GM12878 (cell line): ENCODE measurements at regions not wholly inside any gene's neighbourhood (a gene's known extent, or its start where the extent isn't known, plus 50 kb on each side); places are given as distances from the start of the nearest gene placed in this dataset.

Source experiments
- ATAC-seq: fragments of 200-7000 bp; cut with Tn5 transposase; 3 replicates; pipeline ENCODE4 v1.9.1; 2020; ENCODE audit warnings: mild to moderate bottlenecking, moderate library complexity
- BruUV-seq: library from RNA; stranded (reverse); fragments of 400-500 nt; replicated peaks from 2 replicates; lab custom pipeline; 2021; lab: Mats Ljungman, UMichigan
- CTCF ChIA-PET: fragments of 300-600 bp; sonication (Branson Sonifier 250); formaldehyde crosslinking; extraction: SDS; loops from one replicate; lab custom pipeline; 2021; ENCODE audit warnings: inconsistent platforms; lab: Yijun Ruan, JAX
- POLR2A ChIA-PET: fragments of 350-600 bp; formaldehyde crosslinking; extraction: SDS; loops from one replicate; lab custom pipeline; 2021; ENCODE audit warnings: inconsistent platforms; lab: Charles Lee
- RAD21 ChIA-PET: fragments of 300-600 bp; sonication (Branson Sonifier 250); formaldehyde crosslinking; loops from one replicate; lab custom pipeline; 2023; ENCODE audit warnings: antibody characterized with exemption; ENCODE audit not compliant: unreplicated experiment; lab: Charles Lee
- SMC1A ChIA-PET: fragments of 300-600 bp; sonication (Branson Sonifier 250); formaldehyde crosslinking; loops from one replicate; lab custom pipeline; 2023; ENCODE audit not compliant: unreplicated experiment, uncharacterized antibody; lab: Charles Lee
- DNase-seq: peaks from one replicate; pipeline ENCODE4 v3.0.0-alpha.2; 2011; ENCODE audit warnings: low read depth, low spot score
- FAIRE-seq: peaks from 3 replicates; lab custom pipeline; 2011; peaks lifted over from hg19 to GRCh38; lab: Jason Lieb, UNC
- H2AFZ ChIP-seq: 2 replicates; pipeline ENCODE4 v1.6.0; 2011; ENCODE audit warnings: low read depth, low read length, control low read depth; ENCODE audit not compliant: control insufficient read depth
- H3K27ac ChIP-seq: 2 replicates; pipeline ENCODE4 v1.5.1; 2011; ENCODE audit warnings: control low read depth; ENCODE audit not compliant: control insufficient read depth, insufficient read depth
- H3K27me3 ChIP-seq, 2 experiments: replicated peaks in 1 of 2; 2 replicates each; pipeline versions ENCODE4 v1.6.0 to v1.6.1; 2011; ENCODE audit warnings: low read length in 1 of 2; ENCODE audit not compliant: control insufficient read depth in 2 of 2, insufficient read depth in 2 of 2
- H3K36me3 ChIP-seq, 2 experiments: 2 replicates each; pipeline ENCODE4 v1.5.1; 2011; ENCODE audit warnings: low read length in 1 of 2; ENCODE audit not compliant: control insufficient read depth in 2 of 2, insufficient read depth in 2 of 2
- H3K4me1 ChIP-seq: 2 replicates; pipeline ENCODE4 v1.6.1; 2011; ENCODE audit warnings: mild to moderate bottlenecking, low read length, moderate library complexity, mixed read lengths; ENCODE audit not compliant: control insufficient read depth, insufficient read depth
- H3K4me2 ChIP-seq: 2 replicates; pipeline ENCODE4 v1.6.0; 2011; ENCODE audit warnings: control low read depth; ENCODE audit not compliant: control insufficient read depth, insufficient read depth
- H3K4me3 ChIP-seq: fragments of 200-600 bp; sonication (generic); 2 replicates; pipeline ENCODE4 v1.5.1; 2016
- H3K79me2 ChIP-seq: 2 replicates; pipeline ENCODE4 v1.6.0; 2011; ENCODE audit warnings: low read length; ENCODE audit not compliant: control insufficient read depth, insufficient read depth
- H3K9ac ChIP-seq: 2 replicates; pipeline ENCODE4 v1.8.0; 2011; ENCODE audit warnings: low read length, control low read depth, mixed read lengths; ENCODE audit not compliant: control insufficient read depth, insufficient read depth
- H3K9me3 ChIP-seq: replicated peaks from 3 replicates; pipeline ENCODE4 v1.5.1; 2011; ENCODE audit warnings: mild to moderate bottlenecking, low read length; ENCODE audit not compliant: control insufficient read depth, insufficient read depth
- H4K20me1 ChIP-seq: 2 replicates; pipeline ENCODE4 v1.6.0; 2011; ENCODE audit not compliant: control insufficient read depth, insufficient read depth
- CHD2 ChIP-seq: IDR thresholded peaks from 2 replicates; pipeline ENCODE4 v1.6.1; 2011; ENCODE audit warnings: low read depth, low read length, improper control_type of control experiment, borderline replicate concordance
- CREB1 ChIP-seq: IDR thresholded peaks from 2 replicates; pipeline ENCODE4 v1.6.1; 2012; ENCODE audit warnings: low read depth, mild to moderate bottlenecking, inconsistent platforms
- ETV6 ChIP-seq, 2 experiments: fragments of 450-650 bp in 1 of 2; IDR thresholded peaks in 1 of 2; conservative IDR thresholded peaks in 1 of 2; 2 replicates each; pipeline ENCODE4 v1.6.1; 2014; ENCODE audit warnings: antibody characterized with exemption in 1 of 2, borderline replicate concordance in 1 of 2, low read depth in 1 of 2, mild to moderate bottlenecking in 1 of 2, moderate library complexity in 1 of 2
- HDAC6 ChIP-seq: fragments of 200-600 bp; sonication (generic); IDR thresholded peaks from one replicate; pipeline ENCODE4 v1.8.0; 2017; ENCODE audit warnings: antibody characterized with exemption; ENCODE audit not compliant: unreplicated experiment
- IKZF2 ChIP-seq, 2 experiments: fragments of 450-650 bp; IDR thresholded peaks; 2 replicates each; pipeline ENCODE4 v1.6.1; 2017; ENCODE audit warnings: mild to moderate bottlenecking in 2 of 2, moderate library complexity in 2 of 2
- IRF4 ChIP-seq: IDR thresholded peaks from 2 replicates; pipeline ENCODE4 v1.6.1; 2011; ENCODE audit warnings: low read depth, low read length
- SKIL ChIP-seq: fragments of 450-650 bp; IDR thresholded peaks from 2 replicates; pipeline ENCODE4 v1.6.1; 2017; ENCODE audit warnings: mild to moderate bottlenecking, low read depth, inconsistent platforms; ENCODE audit not compliant: poor library complexity, severe bottlenecking
- TCF12 ChIP-seq: IDR thresholded peaks from 2 replicates; pipeline ENCODE4 v1.6.1; 2011; ENCODE audit warnings: low read depth, mild to moderate bottlenecking, low read length
- YBX1 ChIP-seq: fragments of 450-650 bp; IDR thresholded peaks from 2 replicates; pipeline ENCODE4 v1.6.1; 2016; ENCODE audit warnings: antibody characterized with exemption
- ZNF687 ChIP-seq: fragments of 450-650 bp; IDR thresholded peaks from 2 replicates; pipeline ENCODE4 v1.6.1; 2017; ENCODE audit warnings: mild to moderate bottlenecking, moderate library complexity
- WGBS: methylation state at CpG from one replicate; pipeline ENCODE4 v1.1.6; 2016; ENCODE audit warnings: low lambda C conversion rate; ENCODE audit not compliant: insufficient replicate concordance, insufficient coverage; ENCODE audit errors: missing lambda C conversion rate; 5-methylcytosine and 5-hydroxymethylcytosine counted together
- in situ Hi-C: fragments of 300-500 bp; cut with MboI; formaldehyde crosslinking; loops from 9 replicates; pipeline ENCODE4 v1.14.3; 2018; ENCODE audit warnings: mixed read lengths
- intact Hi-C: fragments of 100-400 bp; cut with micrococcal nuclease; formaldehyde crosslinking; loops from one replicate; pipeline ENCODE4 v1.14.2; 2022; ENCODE audit not compliant: unreplicated experiment

GRCh38 chr5:174852143-174852542 lies 127.8 kb downstream of the MSX2 start:
- SMC1A ChIA-PET = no interaction called here
- Histone ChIP-seq H3K4me1 (no peaks in the 10 kb centered on the region), H3K9me3 (no peaks in the 10 kb centered on the region), H3K4me3 (no peak overlapping the region), H3K27ac (no peak overlapping the region), H3K36me3 (no peaks in the 10 kb centered on the region), H3K27me3 (no peaks in the 10 kb centered on the region; a peak in 1 of 4 replicates), H3K79me2 (no peaks in the 10 kb centered on the region), H3K4me2 (no peak overlapping the region), H2AFZ (no peak overlapping the region)
- DNase-seq = no peak
- in situ Hi-C loops (no loop called here), intact Hi-C loops (no loop called here)
- WGBS = 3% methylated on average over 5 of the region's 5 CpGs
- CTCF ChIA-PET = no interaction called here
- RAD21 ChIA-PET = no interaction called here
- ATAC-seq = no peak
- BruUV-seq = no TSS peak
- no peak for FAIRE-seq
- POLR2A ChIA-PET = no interaction called here
- TF ChIP-seq IRF4 (no peak), CHD2 (no peak), YBX1 (no peak), TCF12 (no peak), HDAC6 (no peak), ETV6 (conservative IDR thresholded peaks at IDR 0.05 in 1 of 2, IDR thresholded peaks at IDR 0.05 in 1 of 2; ENCODE audit: borderline replicate concordance in 1 of 2, low read depth in 1 of 2) (no peak), CREB1 (no peak), IKZF2 (IDR thresholded peaks at IDR 0.05) (no peak), ZNF687 (no peak), SKIL (no peak)
- TF ChIP-seq, all 136 proteins: peak for 0
- no peak overlapping the region for H3K9ac ChIP-seq
- no peaks in the 10 kb centered on the region for H4K20me1 ChIP-seq
